SU-DHL-6 (cell line): ENCODE measurements at regions not wholly inside any gene's neighbourhood (a gene's known extent, or its start where the extent isn't known, plus 50 kb on each side); places are given as distances from the start of the nearest gene placed in this dataset.
"Not testable (repeated sequence)": the region's sequence is repeated elsewhere in the genome, so short reads cannot be mapped to it uniquely, and the experiment has no call there.

Experiments
- EZH2phosphoT487 ChIP-seq: fragments of 200-600 bp; sonication (generic), shearing (Covaris generic); conservative IDR thresholded peaks from 2 replicates; pipeline ENCODE4 v1.6.1; 2018; ENCODE audit warnings: mild to moderate bottlenecking, antibody characterized with exemption, low read length, moderate library complexity, mixed read lengths
- TF ChIP-seq, protein P1 (sequence below): fragments of 200-600 bp; sonication (generic); IDR thresholded peaks from one replicate; pipeline ENCODE4 v1.5.1; 2017; ENCODE audit warnings: antibody characterized with exemption, mild to moderate bottlenecking, low read length, moderate library complexity; ENCODE audit not compliant: insufficient read depth, poor library complexity, severe bottlenecking

DNA sequence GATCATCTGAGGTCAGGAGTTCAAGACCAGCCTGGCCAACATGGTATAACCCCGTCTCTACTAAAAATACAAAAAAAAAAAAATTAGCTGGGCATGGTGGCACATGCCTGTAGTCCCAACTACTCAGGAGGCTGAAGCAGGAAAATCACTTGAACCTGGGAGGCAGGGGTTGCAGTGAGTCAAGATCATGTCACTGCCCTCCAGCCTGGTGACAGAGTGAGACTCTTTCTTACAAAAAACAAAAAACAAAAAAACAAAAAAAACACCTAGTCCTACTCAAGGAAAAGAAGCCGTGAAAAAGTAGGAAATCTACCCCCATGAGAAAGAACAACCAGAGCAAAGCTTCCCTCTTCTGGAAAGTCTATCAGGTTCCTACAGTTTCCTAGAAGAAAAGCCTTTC, 244.4 kb downstream of the PHLDA1 start:
- TF ChIP-seq, protein P1, sequence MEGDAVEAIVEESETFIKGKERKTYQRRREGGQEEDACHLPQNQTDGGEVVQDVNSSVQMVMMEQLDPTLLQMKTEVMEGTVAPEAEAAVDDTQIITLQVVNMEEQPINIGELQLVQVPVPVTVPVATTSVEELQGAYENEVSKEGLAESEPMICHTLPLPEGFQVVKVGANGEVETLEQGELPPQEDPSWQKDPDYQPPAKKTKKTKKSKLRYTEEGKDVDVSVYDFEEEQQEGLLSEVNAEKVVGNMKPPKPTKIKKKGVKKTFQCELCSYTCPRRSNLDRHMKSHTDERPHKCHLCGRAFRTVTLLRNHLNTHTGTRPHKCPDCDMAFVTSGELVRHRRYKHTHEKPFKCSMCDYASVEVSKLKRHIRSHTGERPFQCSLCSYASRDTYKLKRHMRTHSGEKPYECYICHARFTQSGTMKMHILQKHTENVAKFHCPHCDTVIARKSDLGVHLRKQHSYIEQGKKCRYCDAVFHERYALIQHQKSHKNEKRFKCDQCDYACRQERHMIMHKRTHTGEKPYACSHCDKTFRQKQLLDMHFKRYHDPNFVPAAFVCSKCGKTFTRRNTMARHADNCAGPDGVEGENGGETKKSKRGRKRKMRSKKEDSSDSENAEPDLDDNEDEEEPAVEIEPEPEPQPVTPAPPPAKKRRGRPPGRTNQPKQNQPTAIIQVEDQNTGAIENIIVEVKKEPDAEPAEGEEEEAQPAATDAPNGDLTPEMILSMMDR = not testable (repeated sequence)
- not testable (repeated sequence) for TF ChIP-seq EZH2phosphoT487
